Stimulated activated CD4-positive, alpha-beta T cell treated with anti-CD3 and anti-CD28 coated beads, Interleukin-12 subunit alpha, Interleukin-12 subunit beta, amount 100 ng/mL, for 4 hours (primary cell): ENCODE measurements at regions not wholly inside any gene's neighbourhood (a gene's known extent, or its start where the extent isn't known, plus 50 kb on each side); places are given as distances from the start of the nearest gene placed in this dataset.
"Not testable (repeated sequence)": the region's sequence is repeated elsewhere in the genome, so short reads cannot be mapped to it uniquely, and the experiment has no call there.

Experiments
- DNase-seq: peaks from one replicate; pipeline ENCODE4 v3.0.0-alpha.2; 2020

DNA sequence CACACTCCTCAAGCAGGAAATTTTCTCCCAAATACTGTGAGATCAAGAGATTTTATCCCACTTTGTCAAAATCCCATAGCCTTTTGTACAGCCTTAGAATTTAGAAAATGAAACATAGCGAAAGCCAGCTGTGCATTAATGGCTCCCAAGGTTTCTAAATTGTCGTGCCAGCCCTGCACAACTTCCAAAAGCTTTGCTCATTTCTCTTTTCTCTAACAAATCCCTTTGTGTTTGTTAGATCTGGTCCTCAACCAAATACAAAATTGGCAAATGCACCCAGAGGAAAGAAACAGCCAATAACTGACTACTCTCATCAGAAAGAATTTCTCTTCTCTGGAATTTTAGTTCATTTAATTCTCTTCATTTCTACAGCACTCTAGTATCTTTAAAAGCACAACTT, 361.1 kb downstream of the INSIG2 start:
- DNase-seq: no peak

DNA sequence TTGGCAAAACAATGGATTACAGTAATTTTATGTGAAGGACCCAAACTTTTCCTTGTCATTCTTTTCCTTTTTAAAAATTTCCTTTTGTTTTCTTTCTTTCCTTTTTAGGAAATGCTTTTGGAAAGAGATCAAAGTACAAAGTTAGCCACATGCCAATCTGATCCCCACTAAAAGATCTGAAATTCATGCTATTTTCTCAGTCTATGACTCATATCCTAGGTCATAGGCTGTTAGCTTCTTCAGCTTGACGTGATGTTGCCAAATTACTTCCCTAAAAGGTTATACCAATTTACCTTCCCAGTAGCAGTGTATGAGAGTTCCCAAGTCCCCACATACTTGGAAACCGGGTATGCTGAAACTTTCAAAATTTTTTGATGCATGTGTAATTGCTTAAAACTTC, 355.3 kb downstream of the INSIG2 start:
- no peak for DNase-seq

DNA sequence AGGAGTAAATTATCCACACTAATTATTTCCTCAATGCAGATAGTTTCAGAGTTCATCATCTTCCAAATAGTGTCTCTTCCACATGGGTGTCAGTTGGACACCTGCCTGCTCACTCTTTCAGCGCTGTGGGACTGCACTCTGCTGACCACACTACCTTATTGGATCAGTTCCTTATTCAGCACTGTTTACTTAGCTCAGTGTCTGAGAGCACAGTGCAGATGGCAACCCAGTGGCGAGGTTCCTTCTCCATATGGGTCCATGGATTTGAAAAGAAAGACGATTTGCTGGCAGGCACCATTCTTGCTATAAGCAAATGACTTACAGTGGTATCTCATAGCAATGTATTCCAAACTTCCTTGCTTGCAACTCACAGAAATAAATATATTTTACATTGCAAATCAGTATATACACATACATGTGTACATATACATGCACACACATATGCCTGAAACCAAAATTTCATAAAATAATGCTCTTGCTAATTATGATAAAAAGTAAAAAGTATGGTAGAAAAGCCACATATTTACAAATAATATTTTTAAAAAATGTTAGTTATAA, 354.8 kb downstream of the INSIG2 start:
- no peak for DNase-seq

DNA sequence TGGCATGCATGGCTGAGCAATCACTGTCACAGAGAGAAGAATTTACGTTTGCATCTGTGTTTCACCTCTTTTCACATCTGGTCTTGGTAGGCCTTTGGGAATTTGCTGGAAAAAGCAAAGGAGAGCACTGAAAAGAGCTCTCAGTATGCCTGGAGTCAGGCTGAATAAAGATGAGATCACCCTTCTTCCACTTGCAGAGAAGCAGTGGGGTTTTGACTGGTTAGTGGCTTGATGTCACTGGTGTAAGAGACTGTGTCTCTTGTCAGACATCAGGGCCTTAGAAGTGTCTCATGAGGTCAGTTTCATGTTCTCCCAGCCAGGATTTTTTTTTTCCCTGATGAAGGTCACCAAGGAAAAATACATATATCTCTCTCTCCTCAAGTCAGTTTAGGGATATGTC, 353.8 kb downstream of the INSIG2 start:
- no peak for DNase-seq

DNA sequence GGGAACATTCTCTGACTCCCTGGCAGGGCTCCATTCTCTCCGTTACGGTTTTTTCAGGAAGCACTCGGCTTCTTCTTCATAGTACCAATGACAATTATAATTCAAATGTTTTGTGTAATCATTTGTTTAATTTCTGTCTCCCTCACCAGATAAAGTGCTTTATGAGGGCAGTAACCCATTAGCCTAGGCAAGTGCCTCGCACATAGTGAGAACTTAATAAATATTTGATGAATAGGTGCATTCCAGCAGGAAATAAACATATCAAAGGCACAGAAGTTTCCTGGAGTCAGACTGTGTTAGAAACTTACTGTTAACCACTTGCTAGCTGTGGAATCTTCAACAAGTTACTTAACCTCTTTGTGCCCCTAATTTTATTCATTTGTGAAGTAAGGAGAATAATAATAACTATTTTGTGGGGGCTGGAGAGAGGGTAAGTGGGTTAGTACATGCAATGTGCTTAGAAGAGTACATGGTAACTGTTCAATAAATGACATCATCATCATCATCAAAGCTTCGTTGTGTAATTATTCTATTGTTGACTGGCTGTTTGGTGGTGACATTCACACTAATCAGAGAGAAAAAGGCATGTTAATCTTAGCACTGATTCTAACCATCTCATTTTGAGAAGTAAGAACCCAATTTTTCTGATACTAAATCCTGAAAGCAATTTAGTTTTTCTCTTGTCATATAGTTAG, 352.3 kb downstream of the INSIG2 start:
- DNase-seq: no peak

DNA sequence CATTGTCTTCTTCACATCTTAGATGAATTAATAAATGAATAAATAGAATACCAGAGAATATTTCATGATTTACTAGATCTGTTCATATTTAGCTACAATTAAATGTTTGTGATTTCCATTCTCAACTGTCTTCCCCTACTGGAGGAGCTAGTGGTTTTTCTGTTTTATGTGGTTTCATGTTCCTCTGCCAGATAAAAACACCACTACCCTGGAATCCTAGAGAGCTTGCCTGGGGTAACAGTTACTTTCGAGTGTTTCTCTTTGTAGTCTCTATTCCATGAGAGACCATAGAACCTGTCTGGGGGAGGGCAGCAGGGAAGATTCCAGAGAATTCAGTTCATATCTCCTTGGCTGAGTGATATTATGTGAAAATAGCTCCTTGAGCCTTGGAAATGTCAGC, 349.2 kb downstream of the INSIG2 start:
- DNase-seq: no peak

DNA sequence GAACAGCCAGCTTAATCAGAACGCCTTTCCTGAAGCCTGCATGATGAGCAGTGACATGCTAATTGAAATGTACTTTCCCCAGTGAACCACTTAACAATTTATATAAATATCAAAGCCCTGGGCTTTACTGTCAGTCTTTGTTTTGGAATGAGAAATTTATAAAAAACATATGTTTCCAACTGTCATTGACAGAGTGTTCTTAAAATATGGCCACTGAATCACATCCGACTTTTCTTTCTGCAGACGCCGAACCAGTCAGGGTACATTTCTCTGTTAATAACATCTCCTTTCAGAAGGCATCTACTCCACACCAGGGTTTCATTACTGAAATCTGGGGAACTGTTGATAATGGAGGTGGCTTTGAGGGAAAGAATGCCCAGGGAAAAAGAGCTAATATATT, 343.7 kb downstream of the INSIG2 start:
- DNase-seq: no peak

DNA sequence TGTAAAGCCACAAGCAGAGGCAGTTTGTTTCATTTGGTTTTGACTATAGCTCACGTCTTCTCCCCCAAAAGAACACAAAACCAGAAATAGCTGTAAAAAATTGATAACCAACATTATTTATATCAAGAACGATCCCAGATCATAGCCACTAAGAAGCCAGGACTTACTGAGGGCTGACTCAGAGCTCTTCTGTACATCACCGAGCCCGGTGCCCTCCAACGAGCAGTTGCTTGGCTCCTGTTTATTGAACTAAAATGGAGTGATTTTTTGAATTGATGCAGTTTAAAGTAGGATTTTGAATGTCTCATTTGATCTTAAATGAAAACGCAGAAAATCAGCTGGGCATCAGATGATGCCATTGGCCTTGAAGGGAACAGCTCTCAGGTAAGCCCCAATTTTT, 343.3 kb downstream of the INSIG2 start:
- DNase-seq: no peak

DNA sequence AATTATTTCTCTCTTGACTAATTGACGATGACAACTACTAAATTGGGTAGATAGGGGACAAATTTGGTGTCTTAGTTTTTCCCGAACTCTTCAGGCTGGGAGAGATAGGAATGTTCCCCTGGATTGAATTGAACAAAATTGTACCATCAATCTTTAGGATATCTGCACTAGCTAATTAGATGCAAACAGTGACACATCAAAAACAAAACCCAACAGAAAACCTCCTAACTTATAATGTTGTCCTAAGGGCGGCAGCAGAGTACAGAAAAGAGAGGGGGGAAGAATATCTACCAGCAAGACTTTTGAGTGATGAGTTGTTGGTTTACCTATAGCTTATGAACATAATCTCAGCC, 342.9 kb downstream of the INSIG2 start:
- no peak for DNase-seq

DNA sequence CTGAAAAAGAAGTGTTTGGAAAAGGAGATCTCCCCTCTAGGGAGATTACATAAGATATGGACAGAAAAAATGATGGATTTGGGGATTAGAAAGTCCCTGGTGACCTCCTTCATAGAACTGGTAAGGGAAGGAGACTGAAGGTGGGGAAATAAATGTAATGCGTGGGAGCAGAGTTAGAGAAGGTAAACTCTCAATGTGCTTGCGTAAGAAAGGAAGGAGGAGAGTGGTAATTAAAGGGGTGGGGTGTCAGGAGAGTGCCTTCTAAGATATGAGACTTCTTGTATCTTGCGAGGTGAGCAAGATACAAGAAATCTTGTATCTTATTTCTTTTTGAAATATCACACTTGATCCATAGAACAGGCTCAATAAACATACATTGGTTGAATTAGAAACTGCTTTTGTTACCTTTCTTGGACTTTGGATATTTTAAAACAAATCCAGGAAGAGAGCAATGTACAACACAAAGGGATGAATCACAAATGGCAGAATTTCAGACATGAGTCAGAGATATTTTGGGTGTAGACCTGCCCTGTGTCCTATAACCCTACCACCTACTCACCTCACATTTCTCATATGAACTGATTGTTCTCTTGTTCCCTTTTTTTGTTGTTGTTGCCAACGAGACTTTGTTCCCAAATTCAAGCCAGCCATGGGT, 342.4 kb downstream of the INSIG2 start:
- no peak for DNase-seq

DNA sequence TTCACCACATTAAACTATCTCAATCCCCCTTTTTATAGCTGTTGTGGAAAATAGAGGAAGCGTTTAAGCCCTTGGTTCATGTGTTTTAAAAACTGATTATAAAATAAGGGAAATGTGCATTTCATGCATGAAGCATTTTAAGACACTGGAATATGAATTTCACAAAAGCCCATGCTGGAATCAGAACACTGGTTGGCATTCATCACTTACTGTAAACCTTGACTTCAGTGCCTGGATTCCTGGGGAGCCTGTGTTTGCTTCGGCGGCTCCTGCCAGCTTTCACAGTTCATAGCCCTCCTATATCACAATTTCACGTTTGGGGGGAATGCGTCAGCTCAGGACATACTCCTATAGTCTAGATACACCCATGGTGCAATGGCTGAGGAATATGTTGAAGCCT, 336.9 kb downstream of the INSIG2 start:
- no peak for DNase-seq

DNA sequence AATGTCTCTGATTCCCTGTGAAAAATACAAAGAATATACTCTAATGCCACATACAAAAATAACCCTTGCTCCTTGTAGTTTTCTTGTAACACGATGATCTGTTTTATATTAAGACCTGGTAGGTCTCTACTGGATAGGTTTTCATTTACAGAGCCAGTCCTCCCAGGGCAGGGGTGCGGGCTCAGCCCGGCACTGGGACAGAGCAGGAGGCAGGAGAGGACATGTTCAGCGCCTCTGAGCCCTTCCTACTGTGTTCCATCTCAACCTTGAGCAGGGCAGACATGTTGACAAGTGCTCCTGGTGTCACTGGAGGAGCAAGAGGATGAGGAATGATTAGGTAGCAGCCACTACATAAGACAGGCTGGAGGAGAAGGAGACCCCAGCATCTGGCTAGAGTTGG, 335.5 kb downstream of the INSIG2 start:
- no peak for DNase-seq

DNA sequence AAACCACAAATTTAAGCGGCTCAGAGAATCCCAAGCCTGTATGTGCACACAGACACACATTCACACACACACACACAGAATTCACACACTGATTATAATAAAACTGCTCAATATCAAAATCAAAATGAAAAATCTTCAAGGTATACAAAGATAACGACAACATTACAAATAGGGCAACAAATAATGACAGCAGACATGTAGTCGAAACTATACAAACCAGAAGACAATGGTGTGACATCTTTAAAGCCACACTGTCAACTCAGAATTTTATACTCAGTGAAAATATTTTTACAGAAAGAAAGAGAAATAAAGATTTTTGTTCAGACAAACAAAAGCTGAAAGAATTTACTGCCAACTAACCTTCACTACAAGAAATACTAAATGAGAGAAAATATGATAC, 333.4 kb downstream of the INSIG2 start:
- no peak for DNase-seq

DNA sequence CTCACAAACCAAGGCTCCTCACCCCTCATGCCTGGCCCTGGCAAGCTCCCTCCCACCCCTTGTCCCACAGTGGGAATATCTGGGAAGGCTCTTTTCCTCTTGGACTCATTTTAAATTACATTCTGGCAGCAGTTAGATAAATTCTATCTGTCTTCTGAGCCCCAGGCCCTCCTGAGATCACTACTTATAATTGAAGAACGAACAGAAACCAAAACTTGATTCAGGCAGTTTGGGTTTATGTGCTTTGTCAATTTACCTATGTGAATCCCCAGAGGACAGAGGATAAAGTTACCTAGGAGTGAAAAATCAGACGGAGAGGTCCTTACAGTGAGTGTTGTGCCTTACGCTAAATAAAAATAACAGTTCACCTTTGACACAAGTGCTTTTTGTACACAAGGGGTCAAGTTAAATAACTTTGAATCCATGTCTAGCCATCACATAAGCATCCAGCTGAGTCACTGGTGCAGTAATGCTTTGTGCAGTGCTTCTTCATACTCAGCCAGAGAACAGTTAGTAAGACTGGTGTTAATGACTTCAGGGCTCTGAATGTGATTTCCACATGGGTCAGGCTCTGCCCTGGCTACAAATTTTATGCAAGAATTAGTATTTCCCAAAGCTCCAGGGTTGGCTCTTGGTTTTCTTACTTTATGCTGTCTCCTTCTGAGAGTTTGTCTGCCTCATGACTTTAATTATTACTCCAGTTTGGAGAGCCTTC, 329.3 kb downstream of the INSIG2 start:
- DNase-seq: no peak

DNA sequence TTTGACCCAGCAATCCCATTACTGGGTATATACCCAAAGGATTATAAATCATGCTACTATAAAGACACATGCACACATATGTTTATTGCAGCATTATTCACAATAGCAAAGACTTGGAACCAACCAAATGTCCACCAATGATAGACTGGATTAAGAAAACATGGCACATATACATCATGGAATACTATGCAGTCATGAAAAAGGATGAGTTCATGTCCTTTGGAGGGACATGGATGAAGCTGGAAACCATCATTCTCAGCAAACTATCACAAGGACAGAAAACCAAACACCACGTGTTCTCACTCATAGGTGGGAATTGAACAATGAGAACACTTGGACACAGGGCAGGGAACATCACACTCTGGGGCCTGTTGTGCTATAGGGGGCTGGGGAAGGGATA, 326.9 kb downstream of the INSIG2 start:
- not testable (repeated sequence) for DNase-seq

DNA sequence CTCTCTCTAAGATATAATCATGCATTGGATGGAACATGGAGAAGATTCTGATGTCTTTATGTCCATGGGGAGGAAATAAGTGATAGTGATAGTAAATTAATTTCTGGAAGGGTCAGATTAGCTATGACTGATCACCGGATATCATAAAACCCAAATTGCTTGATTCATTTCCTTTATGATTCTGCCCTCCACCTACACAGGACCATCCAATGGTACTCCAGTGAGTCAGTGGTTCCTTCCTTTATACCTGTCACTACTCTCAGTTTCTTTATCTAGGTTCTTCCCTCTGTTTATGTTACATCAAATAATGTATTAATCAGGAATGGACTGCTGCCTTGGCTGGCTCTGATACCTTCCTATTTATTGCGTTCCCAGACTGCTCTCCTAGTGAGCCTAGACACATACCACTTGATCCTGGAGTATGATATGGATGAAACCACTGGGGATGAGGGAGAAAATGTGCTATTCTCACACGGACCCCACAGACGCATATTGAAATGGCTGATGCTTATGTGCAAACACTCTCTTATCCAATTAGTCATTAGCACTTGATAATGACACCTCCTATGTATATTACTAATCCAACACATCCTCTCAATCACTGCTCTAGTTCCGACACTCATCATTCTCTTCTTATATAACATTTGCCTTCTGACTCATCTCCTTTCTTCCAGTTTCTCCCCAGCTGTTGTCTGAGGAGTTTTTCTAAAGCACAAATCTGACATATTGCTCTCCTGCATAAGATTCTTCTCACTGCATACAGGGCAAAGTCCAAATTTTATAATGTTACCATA, 315.6 kb downstream of the INSIG2 start:
- no peak for DNase-seq

DNA sequence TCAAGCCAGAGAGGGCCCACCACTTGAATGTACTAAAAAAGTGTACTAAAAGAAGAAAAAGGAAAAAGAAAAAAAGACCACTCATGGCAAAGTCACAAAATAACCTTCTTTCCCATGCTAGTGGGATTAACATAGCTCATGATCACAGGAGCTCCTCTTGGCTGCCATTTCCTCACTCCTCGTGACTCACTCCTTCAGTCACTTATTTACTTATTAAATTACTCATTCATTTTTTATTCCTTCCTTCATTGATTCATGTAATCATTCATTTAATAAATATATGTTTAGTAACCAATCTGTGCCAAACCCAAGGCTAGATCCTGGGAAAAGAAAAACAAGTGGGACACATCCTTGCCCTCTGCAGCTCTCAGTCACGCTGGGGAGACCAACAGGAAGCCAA, 300.5 kb downstream of the INSIG2 start:
- no peak for DNase-seq

DNA sequence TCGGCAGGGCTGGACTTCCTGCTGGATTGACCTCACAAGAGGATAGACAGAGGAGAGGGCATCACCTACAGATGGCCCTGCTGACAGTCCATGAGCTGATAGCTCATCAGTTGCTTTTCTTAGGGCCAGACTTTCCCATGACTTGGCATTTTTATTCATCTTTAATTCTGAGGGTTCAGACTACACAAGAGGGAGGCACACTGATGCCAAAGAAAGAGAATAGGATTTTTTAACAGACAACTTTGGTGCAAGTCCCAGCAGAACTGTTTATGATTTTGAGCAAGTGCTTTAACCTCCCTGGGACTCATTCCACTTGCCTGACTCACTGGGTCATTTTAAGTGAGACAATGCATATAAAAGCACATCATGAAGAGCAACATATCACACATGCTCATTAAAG, 299.2 kb downstream of the INSIG2 start:
- no peak for DNase-seq

DNA sequence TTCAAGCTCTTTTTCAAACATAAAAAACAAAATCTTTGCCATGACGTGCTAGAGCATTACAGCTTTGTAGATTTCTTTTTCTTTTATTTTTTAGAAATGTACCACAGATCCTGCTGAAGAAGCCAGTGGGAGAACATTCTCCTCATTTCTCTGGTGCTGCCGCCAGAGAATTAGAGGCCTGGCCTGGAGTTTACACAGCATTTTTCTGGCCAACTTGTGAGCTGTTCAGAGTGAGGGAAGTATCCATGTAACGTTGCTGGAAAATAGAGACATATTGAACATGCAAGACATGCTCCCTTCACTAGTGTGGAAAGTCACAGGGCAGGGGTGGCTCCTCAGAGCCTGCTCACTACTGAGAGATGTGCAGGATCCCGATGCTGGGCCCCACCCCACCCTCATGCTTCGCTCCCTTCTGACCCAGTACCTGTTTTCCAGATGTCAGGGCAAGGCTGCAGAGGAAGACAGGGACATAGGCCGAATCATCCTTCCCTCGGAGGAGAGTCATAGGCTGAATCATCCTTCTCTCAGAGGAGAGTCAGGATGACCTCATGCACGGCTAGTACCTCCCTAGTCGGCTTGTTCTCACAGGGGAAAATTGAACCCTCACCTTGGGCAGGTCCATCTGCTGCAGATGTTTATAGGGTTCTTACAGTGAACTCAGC, 298.5 kb downstream of the INSIG2 start:
- DNase-seq: no peak

DNA sequence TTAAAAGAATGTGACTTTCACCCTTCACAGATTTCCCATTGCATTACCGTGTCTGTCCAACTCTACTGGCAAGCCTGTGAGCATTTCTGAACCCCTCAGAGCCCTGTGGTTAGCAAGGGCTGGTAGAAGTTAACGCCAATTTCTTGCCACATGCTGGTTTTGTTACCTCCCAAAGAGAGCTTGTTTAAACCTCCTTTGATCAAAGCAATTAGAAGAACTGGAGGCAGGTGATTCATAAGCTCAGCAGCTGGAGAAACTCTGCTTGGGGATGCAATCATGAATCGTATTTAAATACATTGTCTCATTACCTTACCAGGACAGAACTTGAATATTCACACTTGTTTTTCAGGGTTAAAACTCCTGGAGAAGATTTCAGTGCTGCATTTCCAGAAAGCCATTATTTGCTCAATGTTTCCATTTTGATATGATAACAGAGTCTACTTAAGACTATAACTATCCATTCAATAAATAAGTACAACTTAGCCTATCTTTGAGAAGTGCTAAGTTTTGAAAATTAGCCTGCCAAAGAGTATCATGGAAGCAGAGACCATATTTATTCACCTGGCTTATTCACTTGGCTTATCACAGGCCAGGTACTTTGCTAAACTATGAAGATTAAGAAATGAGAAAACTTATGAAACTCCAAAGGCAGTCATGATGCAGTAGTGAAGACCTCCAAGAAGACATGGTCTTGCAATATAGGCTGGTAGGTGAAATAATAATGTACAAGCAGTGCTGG, 292.8 kb downstream of the INSIG2 start:
- no peak for DNase-seq

DNA sequence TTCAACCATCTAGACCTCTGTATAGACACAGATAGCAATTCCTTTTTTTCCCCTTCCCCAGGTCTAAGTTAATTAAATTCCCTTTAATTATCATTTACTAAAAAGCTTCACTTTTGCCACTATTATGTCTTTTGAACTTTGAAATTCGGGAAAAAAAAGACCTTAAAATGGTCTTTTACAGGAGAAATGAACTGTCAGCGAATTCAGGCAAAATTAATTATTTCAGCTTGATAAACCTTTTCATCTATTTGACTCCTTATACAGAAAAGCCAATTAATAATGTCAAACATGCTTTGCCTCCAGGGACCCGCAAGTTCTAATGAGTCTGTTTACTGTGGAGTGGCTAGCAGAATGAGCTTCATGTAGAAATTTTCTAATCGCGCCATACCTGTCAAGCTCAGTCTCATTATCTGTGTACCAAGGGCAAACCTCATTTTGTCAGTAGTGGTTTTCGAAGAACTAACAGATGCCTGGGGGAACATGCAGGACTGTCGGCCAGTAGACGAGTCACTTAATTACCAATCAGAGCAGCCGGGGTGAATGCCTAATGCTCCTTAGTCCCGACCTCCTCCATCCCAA, 287.7 kb downstream of the INSIG2 start:
- no peak for DNase-seq
